ENCODE measurements at regions not wholly inside any gene's neighbourhood (a gene's known extent, or its start where the extent isn't known, plus 50 kb on each side); places are given as distances from the start of the nearest gene placed in this dataset.
"Not testable (repeated sequence)": the region's sequence is repeated elsewhere in the genome, so short reads cannot be mapped to it uniquely, and the experiment has no call there.

DNA sequence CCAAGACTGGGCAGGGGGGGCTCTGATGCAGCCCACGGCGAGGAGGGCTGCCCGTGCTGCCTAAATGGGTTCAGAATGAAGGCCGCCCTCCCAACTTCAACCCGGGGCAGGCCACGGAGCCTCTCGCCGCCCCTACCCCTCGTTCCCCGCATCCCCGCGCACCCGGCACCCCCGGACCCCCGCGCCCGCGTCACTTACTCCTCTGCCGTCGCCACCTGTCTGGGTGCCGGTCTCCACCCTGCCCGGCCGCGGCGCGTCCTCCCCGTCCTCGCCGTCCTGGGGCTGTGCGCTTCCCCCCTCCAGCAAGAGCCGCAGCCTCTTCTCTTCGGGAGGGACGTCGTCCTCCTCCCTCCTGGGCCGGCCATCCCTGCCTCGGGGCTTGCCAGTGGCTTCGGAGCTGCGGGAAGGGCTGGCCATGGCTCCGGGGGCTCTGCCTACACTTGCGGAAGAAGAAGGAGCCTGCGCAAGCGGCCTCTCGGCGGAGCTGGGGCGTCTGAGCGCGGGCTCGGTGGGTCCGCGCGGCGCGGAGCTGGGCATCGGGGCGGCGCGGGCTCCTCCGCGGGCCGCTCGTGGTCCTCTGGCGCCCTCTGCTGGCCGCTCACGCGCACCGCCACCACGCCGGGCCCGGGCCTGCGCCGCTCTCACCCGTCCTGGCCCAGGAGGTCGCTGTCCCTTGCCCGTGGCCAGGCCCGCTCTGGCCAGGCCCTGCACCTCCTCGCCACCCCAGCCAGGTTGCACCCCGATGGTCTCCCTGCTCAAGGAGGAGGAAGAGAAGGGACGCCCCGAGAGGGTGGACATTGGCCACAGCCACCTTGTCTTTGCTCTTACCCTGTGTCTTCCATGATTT lies 59.3 kb upstream of the CLEC6A start:
- TF ChIP-seq, protein P1, sequence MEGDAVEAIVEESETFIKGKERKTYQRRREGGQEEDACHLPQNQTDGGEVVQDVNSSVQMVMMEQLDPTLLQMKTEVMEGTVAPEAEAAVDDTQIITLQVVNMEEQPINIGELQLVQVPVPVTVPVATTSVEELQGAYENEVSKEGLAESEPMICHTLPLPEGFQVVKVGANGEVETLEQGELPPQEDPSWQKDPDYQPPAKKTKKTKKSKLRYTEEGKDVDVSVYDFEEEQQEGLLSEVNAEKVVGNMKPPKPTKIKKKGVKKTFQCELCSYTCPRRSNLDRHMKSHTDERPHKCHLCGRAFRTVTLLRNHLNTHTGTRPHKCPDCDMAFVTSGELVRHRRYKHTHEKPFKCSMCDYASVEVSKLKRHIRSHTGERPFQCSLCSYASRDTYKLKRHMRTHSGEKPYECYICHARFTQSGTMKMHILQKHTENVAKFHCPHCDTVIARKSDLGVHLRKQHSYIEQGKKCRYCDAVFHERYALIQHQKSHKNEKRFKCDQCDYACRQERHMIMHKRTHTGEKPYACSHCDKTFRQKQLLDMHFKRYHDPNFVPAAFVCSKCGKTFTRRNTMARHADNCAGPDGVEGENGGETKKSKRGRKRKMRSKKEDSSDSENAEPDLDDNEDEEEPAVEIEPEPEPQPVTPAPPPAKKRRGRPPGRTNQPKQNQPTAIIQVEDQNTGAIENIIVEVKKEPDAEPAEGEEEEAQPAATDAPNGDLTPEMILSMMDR (IDR thresholded peaks at IDR 0.05) = peak in 1 of 2 donors; percentile 71
- TF ChIP-seq POLR2A, POLR2AphosphoS5, EP300 (IDR thresholded peaks at IDR 0.05): not testable (repeated sequence)
